HG02885 (cell line): ENCODE measurements at regions not wholly inside any gene's neighbourhood (a gene's known extent, or its start where the extent isn't known, plus 50 kb on each side); places are given as distances from the start of the nearest gene placed in this dataset.
"Not testable (repeated sequence)": the region's sequence is repeated elsewhere in the genome, so short reads cannot be mapped to it uniquely, and the experiment has no call there.

Experiments
- ATAC-seq: cut with Tn5 transposase; IDR thresholded peaks from one replicate; pipeline ENCODE4 v1.9.1; 2021; ENCODE audit warnings: mild to moderate bottlenecking; ENCODE audit not compliant: unreplicated experiment, poor library complexity

GRCh38 chr1:67908250-67908936 is 75.1 kb upstream of the GNG12 start:
- no peak for ATAC-seq

- ATAC-seq, result not testable (repeated sequence)
These were observed 74.2 kb upstream of the GNG12 start for GRCh38 chr1:67907467-67907866.

- not testable (repeated sequence) for ATAC-seq
These were observed 72.7 kb upstream of the GNG12 start for GRCh38 chr1:67906015-67906414.

- not testable (repeated sequence) for ATAC-seq
These were observed 69.4 kb upstream of the GNG12 start for GRCh38 chr1:67902546-67903223.

GRCh38 chr1:67898033-67898726 is 64.9 kb upstream of the GNG12 start:
- no peak for ATAC-seq

GRCh38 chr1:67897270-67897949 is 64.1 kb upstream of the GNG12 start:
- no peak for ATAC-seq

GRCh38 chr1:67896826-67897225 is 63.6 kb upstream of the GNG12 start:
- no peak for ATAC-seq

GRCh38 chr1:67894981-67895735 is 61.9 kb upstream of the GNG12 start:
- ATAC-seq, result no peak

GRCh38 chr1:67893126-67893495 is 59.8 kb upstream of the GNG12 start:
- ATAC-seq, result no peak

GRCh38 chr1:67892476-67893125 is 59.3 kb upstream of the GNG12 start:
- no peak for ATAC-seq

- ATAC-seq, result no peak
These were observed 57.6 kb upstream of the GNG12 start for GRCh38 chr1:67890857-67891256.

- peak; percentile 51 for ATAC-seq
These were observed 56.8 kb upstream of the GNG12 start for GRCh38 chr1:67889953-67890567.

GRCh38 chr1:67889466-67889865 is 56.2 kb upstream of the GNG12 start:
- no peak for ATAC-seq

- no peak for ATAC-seq
These were observed 55.2 kb upstream of the GNG12 start for GRCh38 chr1:67888216-67889106.

GRCh38 chr1:67887146-67887545 is 53.9 kb upstream of the GNG12 start:
- no peak for ATAC-seq

GRCh38 chr1:67886076-67886475 is 52.8 kb upstream of the GNG12 start:
- ATAC-seq, result no peak

- ATAC-seq, result no peak
These were observed 49.8 kb upstream of the GNG12 start for GRCh38 chr1:67883069-67883468.
